IMR-90 (cell line): ENCODE measurements at regions not wholly inside any gene's neighbourhood (a gene's known extent, or its start where the extent isn't known, plus 50 kb on each side); places are given as distances from the start of the nearest gene placed in this dataset.

Experiments used
- ATAC-seq: fragments of 200-7000 bp; cut with Tn5 transposase; 2 replicates; pipeline ENCODE4 v1.9.1; 2020; ENCODE audit warnings: low read depth, mild to moderate bottlenecking, moderate library complexity
- BruUV-seq: library from RNA; stranded (reverse); fragments of 400-500 nt; replicated peaks from 2 replicates; lab custom pipeline; 2021; lab: Mats Ljungman, UMichigan
- CTCF ChIA-PET: fragments of 300-600 bp; formaldehyde crosslinking; extraction: SDS; loops from one replicate; lab custom pipeline; 2021; ENCODE audit warnings: antibody characterized with exemption; lab: Yijun Ruan, JAX
- POLR2A ChIA-PET: fragments of 300-600 bp; sonication (Branson Sonifier 250); formaldehyde crosslinking; loops from one replicate; lab custom pipeline; 2022; ENCODE audit warnings: antibody characterized with exemption; ENCODE audit not compliant: unreplicated experiment; lab: Charles Lee
- DNase-seq: peaks from one replicate; pipeline ENCODE4 v3.0.0; 2013
- H2AFZ ChIP-seq: replicated peaks from 2 replicates; pipeline ENCODE3; 2013; ENCODE audit warnings: low read length, mild to moderate bottlenecking; ENCODE audit not compliant: poor library complexity
- H2AK5ac ChIP-seq: 2 replicates; pipeline ENCODE4 v1.6.1; 2013; ENCODE audit warnings: low read depth, low read length, inconsistent platforms
- H2AK9ac ChIP-seq: replicated peaks from 2 replicates; pipeline ENCODE3; 2013; ENCODE audit warnings: mild to moderate bottlenecking, low read depth, low read length, moderate library complexity; ENCODE audit not compliant: poor library complexity
- H2BK120ac ChIP-seq: 2 replicates; pipeline ENCODE4 v1.6.1; 2013; ENCODE audit warnings: low read depth, low read length, inconsistent platforms
- H2BK15ac ChIP-seq: 3 replicates; pipeline ENCODE4 v1.6.1; 2013; ENCODE audit warnings: low read depth, low read length, inconsistent platforms
- H2BK20ac ChIP-seq: 2 replicates; pipeline ENCODE4 v1.6.1; 2013; ENCODE audit warnings: low read depth, mild to moderate bottlenecking, inconsistent platforms, low read length, moderate library complexity
- H2BK5ac ChIP-seq: 2 replicates; pipeline ENCODE4 v1.6.1; 2013; ENCODE audit warnings: mild to moderate bottlenecking, low read depth, low read length, inconsistent platforms; ENCODE audit not compliant: poor library complexity, severe bottlenecking
- H3K14ac ChIP-seq: replicated peaks from 2 replicates; pipeline ENCODE4 v1.6.1; 2013; ENCODE audit warnings: low read depth, low read length, inconsistent platforms
- H3K18ac ChIP-seq: 2 replicates; pipeline ENCODE4 v1.6.1; 2013; ENCODE audit warnings: low read depth, low read length, control low read depth
- H3K23ac ChIP-seq: 2 replicates; pipeline ENCODE4 v1.6.1; 2013; ENCODE audit warnings: low read depth, low read length, inconsistent platforms
- H3K27ac ChIP-seq: 2 replicates; pipeline ENCODE4 v1.5.1; 2013; ENCODE audit warnings: mild to moderate bottlenecking, control low read depth, low read length; ENCODE audit not compliant: insufficient read depth
- H3K27me3 ChIP-seq: 2 replicates; pipeline ENCODE4 v1.6.1; 2013; ENCODE audit warnings: low read length; ENCODE audit not compliant: control insufficient read depth, insufficient read depth
- H3K36me3 ChIP-seq: 2 replicates; pipeline ENCODE4 v1.6.1; 2013; ENCODE audit warnings: low read length, mixed read lengths; ENCODE audit not compliant: control insufficient read depth, insufficient read depth
- H3K4ac ChIP-seq: 2 replicates; pipeline ENCODE4 v1.6.1; 2013; ENCODE audit warnings: low read depth, low read length, inconsistent platforms
- H3K4me1 ChIP-seq: 2 replicates; pipeline ENCODE4 v1.6.1; 2013; ENCODE audit warnings: low read length, mixed read lengths; ENCODE audit not compliant: control insufficient read depth, insufficient read depth
- H3K4me2 ChIP-seq: 2 replicates; pipeline ENCODE4 v1.6.1; 2013; ENCODE audit warnings: low read depth, mild to moderate bottlenecking, control low read depth, low read length, moderate library complexity
- H3K4me3 ChIP-seq: 2 replicates; pipeline ENCODE4 v1.5.1; 2013; ENCODE audit warnings: low read depth, mild to moderate bottlenecking, control low read depth, low read length, moderate library complexity; ENCODE audit not compliant: insufficient read depth
- H3K56ac ChIP-seq: 2 replicates; pipeline ENCODE4 v1.6.1; 2013; ENCODE audit warnings: low read length, inconsistent platforms; ENCODE audit not compliant: insufficient read depth; ENCODE audit errors: extremely low read depth
- H3K79me1 ChIP-seq, 2 experiments: 2 replicates each; pipeline ENCODE4 v1.6.1; 2013; ENCODE audit warnings: low read length in 2 of 2, inconsistent platforms in 1 of 2, low read depth in 1 of 2
- H3K9ac ChIP-seq: 2 replicates; pipeline ENCODE4 v1.6.1; 2013; ENCODE audit warnings: low read depth, low read length, control low read depth
- H3K9me1 ChIP-seq: 2 replicates; pipeline ENCODE4 v1.6.1; 2013; ENCODE audit warnings: low read length, inconsistent platforms; ENCODE audit not compliant: insufficient read depth
- H3K9me3 ChIP-seq: 2 replicates; pipeline ENCODE4 v1.6.1; 2013; ENCODE audit warnings: low read length; ENCODE audit not compliant: control insufficient read depth, insufficient read depth
- H4K20me1 ChIP-seq: 2 replicates; pipeline ENCODE4 v1.6.1; 2013; ENCODE audit warnings: low read length, inconsistent platforms; ENCODE audit not compliant: insufficient read depth
- H4K5ac ChIP-seq: 2 replicates; pipeline ENCODE4 v1.6.1; 2013; ENCODE audit warnings: mild to moderate bottlenecking, low read depth, low read length, control low read depth
- H4K8ac ChIP-seq, 2 experiments: 2 replicates each; pipeline ENCODE4 v1.6.1; 2013; ENCODE audit warnings: low read depth in 2 of 2, low read length in 2 of 2, control low read depth in 1 of 2, inconsistent platforms in 1 of 2
- H4K91ac ChIP-seq: 2 replicates; pipeline ENCODE4 v1.6.1; 2013; ENCODE audit warnings: low read depth, low read length, inconsistent platforms; ENCODE audit not compliant: insufficient read depth
- NFE2L2 ChIP-seq: fragments of 150-350 bp; IDR thresholded peaks from 2 replicates; pipeline ENCODE4 v1.6.1; 2016; ENCODE audit warnings: low read depth, mild to moderate bottlenecking, low read length
- POLR2A ChIP-seq: IDR thresholded peaks from 2 replicates; pipeline ENCODE4 v1.6.1; 2012; ENCODE audit warnings: mild to moderate bottlenecking, low read depth, low read length
- RCOR1 ChIP-seq: IDR thresholded peaks from 2 replicates; pipeline ENCODE4 v1.6.1; 2012; ENCODE audit warnings: mild to moderate bottlenecking, low read length, improper control_type of control experiment; ENCODE audit not compliant: insufficient replicate concordance
- RFX5 ChIP-seq: IDR thresholded peaks from 2 replicates; pipeline ENCODE4 v1.8.0; 2012; ENCODE audit warnings: low read depth, mild to moderate bottlenecking, low read length, moderate library complexity
- WGBS, 2 experiments: methylation state at CpG; one replicate each; pipeline versions ENCODE4 v1.1.5 to v1.1.7; 2013; ENCODE audit warnings: missing lambda C conversion rate in 2 of 2; ENCODE audit not compliant: insufficient read length in 1 of 2; ENCODE audit errors: extremely low coverage in 2 of 2; 5-methylcytosine and 5-hydroxymethylcytosine counted together
- dilution Hi-C: fragments of 300-500 bp; cut with HindIII; formaldehyde crosslinking; loops from one replicate; pipeline ENCODE4 v1.14.3; 2018; ENCODE audit warnings: low sequenced_read_pairs; ENCODE audit not compliant: unreplicated experiment
- in situ Hi-C: fragments of 300-500 bp; cut with MboI; formaldehyde crosslinking; loops from 3 replicates; pipeline ENCODE4 v1.14.3; 2019; ENCODE audit warnings: low sequenced_read_pairs, inconsistent platforms, mixed read lengths
- intact Hi-C: fragments of 100-400 bp; cut with micrococcal nuclease; formaldehyde crosslinking; loops from 2 replicates; pipeline ENCODE4 v1.10.0; 2022

DNA sequence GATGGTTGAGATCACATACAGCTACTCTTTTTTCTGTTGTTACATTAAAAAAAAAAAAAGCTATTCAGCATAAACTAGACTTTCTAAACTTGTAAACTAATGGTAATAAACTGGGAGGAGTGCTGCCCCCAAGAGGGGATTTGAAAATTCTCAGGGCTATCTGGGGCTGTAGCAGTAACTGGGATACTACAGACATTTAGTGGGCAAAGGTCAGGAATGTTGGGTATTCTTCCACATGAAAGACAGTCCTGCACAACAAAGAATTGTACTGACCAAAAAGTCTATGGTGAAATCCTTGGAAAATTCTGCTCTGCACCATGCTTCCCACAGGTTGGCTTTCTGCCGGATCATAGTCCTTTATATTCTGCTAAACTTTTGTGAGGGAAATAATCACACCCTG, 232.6 kb upstream of the BOD1L1 start:
- no peak overlapping the region for H2BK15ac ChIP-seq
- in situ Hi-C loops: no loop called here
- no peak for ATAC-seq

More for the DNA sequence above, 232.6 kb upstream of the BOD1L1 start:
- Histone ChIP-seq H3K9me1 (no peaks in the 10 kb centered on the region), H3K23ac (no peak overlapping the region), H4K5ac (no peak overlapping the region), H2AK9ac (no peak overlapping the region), H2BK20ac (no peak overlapping the region), H3K27me3 (no peaks in the 10 kb centered on the region), H4K20me1 (no peaks in the 10 kb centered on the region), H4K91ac (no peak overlapping the region), H3K4me3 (no peak overlapping the region), H2BK120ac (no peak overlapping the region), H3K56ac (no peak overlapping the region), H3K4me1 (peaks cover 2% of the 10 kb centered on the region; the same call in 1 of the 2 replicates), H2BK5ac (no peak overlapping the region), H3K9ac (no peak overlapping the region), H2AK5ac (no peak overlapping the region), H3K79me1 (no peaks in the 10 kb centered on the region), H3K14ac (no peak overlapping the region), H3K4ac (no peak overlapping the region), H3K9me3 (no peaks in the 10 kb centered on the region; the same call in 1 of the 2 replicates), H2AFZ (no peak overlapping the region), H3K27ac (no peak overlapping the region), H3K18ac (no peak overlapping the region), H4K8ac (no peak overlapping the region), H3K4me2 (no peak overlapping the region), H3K36me3 (no peaks in the 10 kb centered on the region)
- no TSS peak for BruUV-seq
- intact Hi-C loops (no loop called here), dilution Hi-C loops (no loop called here)
- no peak for DNase-seq
- POLR2A ChIA-PET: no interaction called here
- TF ChIP-seq RFX5: no peak
- no peak for TF ChIP-seq RCOR1
- TF ChIP-seq NFE2L2: no peak
- TF ChIP-seq POLR2A: no peak
- CTCF ChIA-PET: interaction anchor here (0.6 kb wide), 2 partner anchors 10 to 454 kb away, joined by 3 read pairs; no protein-coding TSS in a partner anchor
- no CpG with 5 or more reads among the region's 1 CpG for WGBS, 2 experiments
